Effector memory CD8-positive, alpha-beta T cell (primary cell): ENCODE measurements at regions not wholly inside any gene's neighbourhood (a gene's known extent, or its start where the extent isn't known, plus 50 kb on each side); places are given as distances from the start of the nearest gene placed in this dataset.
A peak's percentile ranks its signal among the peaks of the same experiment; 100 is the strongest.
"Not testable (repeated sequence)": the region's sequence is repeated elsewhere in the genome, so short reads cannot be mapped to it uniquely, and the experiment has no call there.

Source experiments
- ATAC-seq: fragments of 150-1000 bp; cut with Tn5 transposase; replicated peaks from 2 replicates; pipeline ENCODE4 v1.10.0; 2021; ENCODE audit warnings: mild to moderate bottlenecking, moderate library complexity
- DNase-seq, 3 experiments: peaks; one replicate each; pipeline ENCODE4 v3.0.0; 2021
- H3K27ac Mint-ChIP-seq, 2 donors: one replicate each; pipeline ENCODE4 v1.8.0; 2022; ENCODE audit warnings: mild to moderate bottlenecking in 2 of 2, mixed read lengths in 2 of 2, moderate library complexity in 2 of 2
- H3K27me3 Mint-ChIP-seq, 2 donors: one replicate each; pipeline ENCODE4 v1.8.0; 2022; ENCODE audit warnings: mixed read lengths in 2 of 2
- H3K36me3 Mint-ChIP-seq: one replicate; pipeline ENCODE4 v1.8.0; 2022; ENCODE audit warnings: mild to moderate bottlenecking, moderate library complexity, mixed read lengths; ENCODE audit not compliant: insufficient read depth
- H3K4me1 Mint-ChIP-seq, 2 donors: one replicate each; pipeline ENCODE4 v1.8.0; 2022; ENCODE audit warnings: low read depth in 2 of 2, mixed read lengths in 2 of 2
- H3K4me3 Mint-ChIP-seq, 2 donors: one replicate each; pipeline ENCODE4 v1.8.0; 2022; ENCODE audit warnings: mild to moderate bottlenecking in 2 of 2, mixed read lengths in 2 of 2, moderate library complexity in 2 of 2
- H3K9me3 Mint-ChIP-seq, 2 donors: one replicate each; pipeline ENCODE4 v1.8.0; 2022; ENCODE audit warnings: mixed read lengths in 2 of 2

DNA sequence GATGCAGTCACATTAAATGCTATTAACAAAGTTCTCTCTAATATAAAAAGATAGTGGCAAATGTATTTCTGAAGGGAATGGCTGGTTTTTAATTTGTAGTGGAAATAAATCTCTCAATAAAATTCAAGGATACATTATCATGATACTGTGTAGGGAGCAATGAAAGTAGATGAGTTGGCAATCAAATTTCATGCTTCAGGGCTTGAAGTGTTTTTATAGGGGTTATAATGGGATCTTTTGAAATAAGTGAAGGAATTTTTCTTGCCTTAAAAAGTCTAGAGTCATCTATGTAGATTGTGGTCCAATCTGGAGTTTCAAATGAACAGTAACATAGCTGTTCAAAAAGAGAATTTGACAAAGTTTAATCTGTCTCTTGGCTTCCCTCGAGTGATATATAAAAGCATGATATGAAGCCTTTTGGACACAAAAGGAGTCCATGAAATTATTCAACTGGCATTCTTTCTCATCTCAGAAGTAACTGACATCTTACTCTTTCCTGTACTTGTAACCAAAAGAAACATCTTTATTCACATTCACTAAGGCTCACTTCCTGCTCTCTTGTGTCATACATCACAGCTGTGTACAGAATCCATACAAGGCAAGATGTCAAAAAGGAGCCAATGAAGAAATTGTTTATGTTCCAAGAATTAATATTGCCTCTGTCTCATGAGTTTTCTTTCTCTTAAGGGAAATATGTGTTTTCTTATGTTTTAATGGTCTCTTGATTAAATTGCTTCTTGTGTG is 591.0 kb upstream of the GJE1 start:
- no peak overlapping the region for H3K27ac Mint-ChIP-seq
- H3K4me1 Mint-ChIP-seq = no peaks in the 10 kb centered on the region
- no peak for DNase-seq
- H3K4me3 Mint-ChIP-seq = no peak overlapping the region
- H3K9me3 Mint-ChIP-seq = no peaks in the 10 kb centered on the region
- no peaks in the 10 kb centered on the region for H3K27me3 Mint-ChIP-seq
- no peaks in the 10 kb centered on the region for H3K36me3 Mint-ChIP-seq
- ATAC-seq = no peak

GRCh38 chr6:141540207-141540606 is 592.5 kb upstream of the GJE1 start:
- no peaks in the 10 kb centered on the region for H3K36me3 Mint-ChIP-seq
- no peaks in the 10 kb centered on the region for H3K9me3 Mint-ChIP-seq
- H3K27ac Mint-ChIP-seq = no peak overlapping the region
- no peak for DNase-seq
- H3K4me1 Mint-ChIP-seq = no peaks in the 10 kb centered on the region
- no peak overlapping the region for H3K4me3 Mint-ChIP-seq
- no peaks in the 10 kb centered on the region for H3K27me3 Mint-ChIP-seq
- ATAC-seq = no peak

DNA sequence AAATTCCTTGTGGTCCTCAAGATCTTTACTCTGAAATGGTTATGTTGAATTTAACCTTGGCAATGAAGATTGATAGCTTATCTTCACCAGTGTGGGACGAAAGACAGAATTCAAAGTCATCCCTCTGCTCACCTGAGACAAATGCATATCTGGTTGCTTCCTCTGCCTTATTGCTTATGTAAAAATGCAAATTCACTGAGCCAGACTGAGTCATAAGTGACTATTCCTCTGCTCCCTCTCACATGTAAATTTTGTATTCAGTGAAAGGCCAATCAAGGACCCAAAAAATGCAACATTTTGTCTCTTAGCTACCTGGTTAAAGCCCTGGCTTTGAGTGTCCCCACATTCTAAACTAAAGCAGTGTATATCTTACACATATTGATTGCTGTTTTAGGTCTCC is 593.1 kb upstream of the GJE1 start:
- Mint-ChIP-seq H3K36me3 (no peaks in the 10 kb centered on the region), H3K9me3 (no peaks in the 10 kb centered on the region), H3K4me3 (no peak overlapping the region), H3K27me3 (no peaks in the 10 kb centered on the region), H3K4me1 (no peaks in the 10 kb centered on the region), H3K27ac (no peak overlapping the region)
- DNase-seq (no peak), ATAC-seq (no peak)

- Mint-ChIP-seq H3K27ac (no peak overlapping the region), H3K36me3 (no peaks in the 10 kb centered on the region), H3K4me1 (no peaks in the 10 kb centered on the region), H3K4me3 (no peak overlapping the region), H3K27me3 (no peaks in the 10 kb centered on the region), H3K9me3 (no peaks in the 10 kb centered on the region)
- ATAC-seq (no peak), DNase-seq (no peak)
Observed at GRCh38 chr6:141532211-141532610, 600.5 kb upstream of the GJE1 start.

DNA sequence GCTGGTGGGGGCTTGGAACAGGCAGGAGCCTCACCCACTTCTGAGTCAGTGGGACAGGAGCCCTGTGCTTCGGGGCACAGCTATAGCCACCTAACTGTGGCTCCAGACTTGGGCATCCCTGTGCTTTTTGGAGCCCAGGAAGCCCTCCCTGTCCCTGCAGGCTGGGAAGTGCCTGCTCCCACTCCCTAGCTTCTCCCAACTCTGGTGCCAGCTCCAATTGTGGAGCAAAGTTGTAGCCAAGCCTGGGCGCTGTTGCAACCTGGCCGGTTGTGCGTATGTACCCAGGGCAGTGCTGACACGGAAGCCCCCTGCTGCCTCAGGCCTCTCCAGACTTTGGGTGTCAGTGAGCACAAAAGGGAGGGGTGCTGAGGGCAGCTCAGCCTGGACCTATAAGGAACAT is 601.7 kb upstream of the GJE1 start:
- no peak for ATAC-seq
- H3K4me3 Mint-ChIP-seq = no peak overlapping the region
- H3K36me3 Mint-ChIP-seq = no peaks in the 10 kb centered on the region
- no peaks in the 10 kb centered on the region for H3K4me1 Mint-ChIP-seq
- no peak for DNase-seq
- no peaks in the 10 kb centered on the region for H3K27me3 Mint-ChIP-seq
- no peak overlapping the region for H3K27ac Mint-ChIP-seq
- H3K9me3 Mint-ChIP-seq = no peaks in the 10 kb centered on the region

- no peak for DNase-seq
- Mint-ChIP-seq H3K27me3 (no peaks in the 10 kb centered on the region), H3K9me3 (no peaks in the 10 kb centered on the region), H3K36me3 (no peaks in the 10 kb centered on the region), H3K4me3 (no peak overlapping the region), H3K27ac (no peak overlapping the region), H3K4me1 (no peaks in the 10 kb centered on the region)
- ATAC-seq = no peak
Observed at GRCh38 chr6:141528596-141528995, 604.1 kb upstream of the GJE1 start.

GRCh38 chr6:141526985-141527384 is 605.7 kb upstream of the GJE1 start:
- H3K9me3 Mint-ChIP-seq = no peaks in the 10 kb centered on the region

DNA sequence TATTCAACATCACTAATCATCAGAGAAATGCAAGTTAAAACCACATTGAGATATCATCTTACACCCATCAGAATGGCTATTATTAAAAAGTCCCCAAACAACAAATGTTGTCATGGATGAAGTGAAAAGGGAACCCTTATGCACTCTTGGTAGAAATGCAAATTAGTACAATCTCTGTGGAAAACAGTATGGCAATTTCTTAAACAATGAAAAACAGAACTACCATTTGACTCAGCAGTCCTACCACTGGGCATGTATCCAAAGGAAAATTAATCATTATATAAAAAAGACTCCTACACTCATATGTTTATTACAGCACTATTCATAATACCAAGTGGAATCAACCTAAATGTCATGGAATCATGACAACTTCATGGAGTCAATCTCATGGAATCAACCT is 611.3 kb upstream of the GJE1 start:
- ATAC-seq (no peak), DNase-seq (no peak)
- no peak overlapping the region for H3K4me3 Mint-ChIP-seq
- no peaks in the 10 kb centered on the region for H3K4me1 Mint-ChIP-seq
- no peaks in the 10 kb centered on the region for H3K36me3 Mint-ChIP-seq
- H3K27ac Mint-ChIP-seq = no peak overlapping the region
- H3K27me3 Mint-ChIP-seq = peaks cover 0 to 6% of the 10 kb centered on the region in 2 donors
- H3K9me3 Mint-ChIP-seq = no peaks in the 10 kb centered on the region

More at GRCh38 chr6:141526985-141527384, 605.7 kb upstream of the GJE1 start:
- ATAC-seq (no peak), DNase-seq (no peak)
- Mint-ChIP-seq H3K4me1 (no peaks in the 10 kb centered on the region), H3K27ac (no peak overlapping the region), H3K27me3 (no peaks in the 10 kb centered on the region), H3K36me3 (no peaks in the 10 kb centered on the region), H3K4me3 (no peak overlapping the region)

DNA sequence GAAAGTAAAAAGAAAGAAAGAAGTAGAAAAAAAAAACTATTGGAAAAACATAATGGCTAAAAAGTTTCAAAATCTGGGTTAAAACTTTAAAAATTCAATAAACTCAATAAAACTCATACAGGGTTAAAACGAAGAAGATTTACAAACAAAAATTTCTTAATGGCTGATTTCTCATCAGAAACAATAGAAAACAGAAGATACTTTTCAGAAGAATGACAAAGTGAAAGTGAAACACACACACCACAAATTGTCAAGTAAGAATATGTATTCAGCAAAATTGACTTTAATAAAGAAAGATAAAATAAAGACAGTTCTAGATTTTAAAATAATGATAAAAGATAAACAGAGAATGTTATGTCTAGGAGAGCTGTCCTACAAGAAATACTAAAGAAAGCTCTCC is 618.9 kb upstream of the GJE1 start:
- H3K27me3 Mint-ChIP-seq = peaks cover 0 to 6% of the 10 kb centered on the region in 2 donors
- peaks cover 4% of the 10 kb centered on the region for H3K36me3 Mint-ChIP-seq
- DNase-seq = no peak
- H3K9me3 Mint-ChIP-seq = no peaks in the 10 kb centered on the region
- H3K27ac Mint-ChIP-seq = peak overlapping the region in 1 of 2 donors; percentile 57
- H3K4me1 Mint-ChIP-seq = peaks cover 2 to 9% of the 10 kb centered on the region in 2 donors
- H3K4me3 Mint-ChIP-seq = peak overlapping the region; percentile 59 to 79
- no peak for ATAC-seq

GRCh38 chr6:141510803-141511202 is 621.9 kb upstream of the GJE1 start:
- Mint-ChIP-seq H3K27ac (no peak overlapping the region), H3K4me3 (no peak overlapping the region), H3K9me3 (peaks cover 0 to 2% of the 10 kb centered on the region in 2 donors), H3K4me1 (peaks cover 2 to 9% of the 10 kb centered on the region in 2 donors), H3K27me3 (no peaks in the 10 kb centered on the region), H3K36me3 (peaks cover 4% of the 10 kb centered on the region)
- DNase-seq = no peak
- no peak for ATAC-seq

DNA sequence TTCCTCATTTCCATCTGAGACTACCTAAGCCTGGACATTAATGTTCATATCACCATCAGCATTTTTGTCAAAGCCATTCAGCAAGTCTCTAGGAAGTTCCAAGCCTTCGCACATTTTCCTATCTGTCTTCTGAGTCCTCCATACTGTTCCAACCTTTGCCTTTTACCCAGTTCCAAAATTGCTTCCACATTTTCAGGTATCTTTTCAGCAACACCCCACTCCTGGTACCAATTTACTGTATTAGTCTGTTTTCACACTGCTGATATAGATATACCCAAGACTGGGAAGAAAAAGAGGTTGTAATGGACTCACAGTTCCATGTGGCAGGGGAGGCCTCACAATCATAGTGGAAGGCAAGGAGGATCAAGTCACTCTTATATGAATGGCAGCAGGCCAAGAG is 626.7 kb upstream of the GJE1 start:
- DNase-seq, H3K4me1 Mint-ChIP-seq, H3K27ac Mint-ChIP-seq, ATAC-seq, H3K36me3 Mint-ChIP-seq, H3K9me3 Mint-ChIP-seq, H3K4me3 Mint-ChIP-seq, H3K27me3 Mint-ChIP-seq: not testable (repeated sequence)

DNA sequence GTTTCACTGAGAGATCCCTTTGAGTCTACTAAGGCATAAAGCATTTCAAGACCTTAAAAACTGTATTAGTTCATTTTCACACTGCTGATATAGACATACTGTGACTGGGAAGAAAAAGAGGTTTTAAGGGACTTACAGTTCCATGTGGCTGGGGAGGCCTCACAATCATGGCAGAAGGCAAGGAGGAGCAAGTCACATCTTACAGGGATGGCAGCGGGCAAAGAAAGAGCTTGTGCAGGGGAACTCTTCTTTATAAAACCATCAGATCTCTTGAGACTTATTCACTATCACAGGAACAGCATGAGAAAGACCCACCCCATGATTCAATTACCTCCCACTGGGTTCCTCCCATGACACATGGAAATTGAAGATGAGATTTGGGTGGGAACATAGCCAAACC is 628.4 kb upstream of the GJE1 start:
- H3K9me3 Mint-ChIP-seq, H3K4me3 Mint-ChIP-seq, H3K27ac Mint-ChIP-seq, H3K27me3 Mint-ChIP-seq, H3K36me3 Mint-ChIP-seq, DNase-seq, H3K4me1 Mint-ChIP-seq, ATAC-seq: not testable (repeated sequence)

DNA sequence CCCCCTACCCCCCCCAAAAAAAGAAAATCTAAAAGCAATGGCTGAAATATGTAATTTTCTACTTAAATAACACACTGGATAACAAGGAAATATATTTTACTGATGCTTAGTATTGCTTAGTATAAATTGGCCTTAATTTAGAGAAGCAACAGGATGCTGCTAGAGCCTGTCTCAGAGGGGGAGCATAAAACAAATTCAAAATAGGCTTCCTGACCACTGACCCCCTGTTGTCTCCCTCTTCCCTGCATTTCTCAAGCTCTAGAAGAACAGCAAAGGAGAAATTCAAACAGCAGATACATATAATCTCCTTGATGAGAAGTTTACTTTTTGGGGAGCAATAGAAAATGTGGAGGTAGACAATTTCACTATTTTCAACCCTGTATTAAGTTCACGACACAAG is 631.1 kb upstream of the GJE1 start:
- ATAC-seq = no peak
- Mint-ChIP-seq H3K27me3 (no peaks in the 10 kb centered on the region), H3K36me3 (no peaks in the 10 kb centered on the region), H3K4me3 (no peak overlapping the region), H3K27ac (no peak overlapping the region), H3K9me3 (peaks cover 4 to 8% of the 10 kb centered on the region in 2 donors), H3K4me1 (no peaks in the 10 kb centered on the region)
- DNase-seq = no peak

- DNase-seq (no peak), ATAC-seq (no peak)
- H3K4me1 Mint-ChIP-seq = no peaks in the 10 kb centered on the region
- H3K27ac Mint-ChIP-seq = no peak overlapping the region
- H3K36me3 Mint-ChIP-seq = no peaks in the 10 kb centered on the region
- no peak overlapping the region for H3K4me3 Mint-ChIP-seq
- H3K27me3 Mint-ChIP-seq = no peaks in the 10 kb centered on the region
- H3K9me3 Mint-ChIP-seq = peaks cover 0 to under 1% of the 10 kb centered on the region in 2 donors
Observed at GRCh38 chr6:141498977-141499376, 633.7 kb upstream of the GJE1 start.
